Activated CD4-positive, alpha-beta T cell treated with anti-CD3 and anti-CD28 coated beads for 1 hour (primary cell): ENCODE measurements at regions not wholly inside any gene's neighbourhood (a gene's known extent, or its start where the extent isn't known, plus 50 kb on each side); places are given as distances from the start of the nearest gene placed in this dataset.

Source experiments
- DNase-seq: peaks from one replicate; pipeline ENCODE4 v3.0.0-alpha.2; 2020

GRCh38 chr1:208420696-208421095, 176.5 kb upstream of the PLXNA2 start:
- no peak for DNase-seq

- DNase-seq, result no peak
Observed at GRCh38 chr1:208421486-208421885, 177.3 kb upstream of the PLXNA2 start.

GRCh38 chr1:208423526-208423925, 179.3 kb upstream of the PLXNA2 start:
- DNase-seq, result no peak

- no peak for DNase-seq
Observed at GRCh38 chr1:208425096-208425495, 180.9 kb upstream of the PLXNA2 start.

GRCh38 chr1:208430220-208430619, 186.0 kb upstream of the PLXNA2 start:
- no peak for DNase-seq

GRCh38 chr1:208431721-208432120, 187.5 kb upstream of the PLXNA2 start:
- DNase-seq, result no peak

- DNase-seq, result no peak
Observed at GRCh38 chr1:208432346-208432745, 188.2 kb upstream of the PLXNA2 start.

- no peak for DNase-seq
Observed at GRCh38 chr1:208433086-208433485, 188.9 kb upstream of the PLXNA2 start.

- no peak for DNase-seq
Observed at GRCh38 chr1:208433971-208434370, 189.8 kb upstream of the PLXNA2 start.

GRCh38 chr1:208437401-208437800, 193.2 kb upstream of the PLXNA2 start:
- no peak for DNase-seq

GRCh38 chr1:208438112-208438699, 194.0 kb upstream of the PLXNA2 start:
- no peak for DNase-seq

GRCh38 chr1:208445758-208446203, 201.6 kb upstream of the PLXNA2 start:
- no peak for DNase-seq

- no peak for DNase-seq
Observed at GRCh38 chr1:208446271-208446691, 202.1 kb upstream of the PLXNA2 start.

- no peak for DNase-seq
Observed at GRCh38 chr1:208448425-208448824, 204.2 kb upstream of the PLXNA2 start.

- DNase-seq, result no peak
Observed at GRCh38 chr1:208449951-208450350, 205.8 kb upstream of the PLXNA2 start.

GRCh38 chr1:208450958-208451357, 206.8 kb upstream of the PLXNA2 start:
- no peak for DNase-seq

GRCh38 chr1:208455821-208456220, 211.6 kb upstream of the PLXNA2 start:
- no peak for DNase-seq

GRCh38 chr1:208456487-208456886, 212.3 kb upstream of the PLXNA2 start:
- DNase-seq, result no peak

- no peak for DNase-seq
Observed at GRCh38 chr1:208460823-208461222, 216.6 kb upstream of the PLXNA2 start.

GRCh38 chr1:208461680-208462079, 217.5 kb upstream of the PLXNA2 start:
- no peak for DNase-seq

GRCh38 chr1:208462761-208463160, 218.6 kb upstream of the PLXNA2 start:
- DNase-seq, result no peak

- DNase-seq, result no peak
Observed at GRCh38 chr1:208465266-208465665, 221.1 kb upstream of the PLXNA2 start.

- DNase-seq, result no peak
Observed at GRCh38 chr1:208465786-208466590, 221.8 kb upstream of the PLXNA2 start.

- no peak for DNase-seq
Observed at GRCh38 chr1:208467151-208467780, 223.1 kb upstream of the PLXNA2 start.
